ENCODE measurements at regions not wholly inside any gene's neighbourhood (a gene's known extent, or its start where the extent isn't known, plus 50 kb on each side); places are given as distances from the start of the nearest gene placed in this dataset.

GRCh38 chr1:184141361-184141880 is 89.9 kb downstream of the TSEN15 start:
- DNase-seq, result no peak

DNA sequence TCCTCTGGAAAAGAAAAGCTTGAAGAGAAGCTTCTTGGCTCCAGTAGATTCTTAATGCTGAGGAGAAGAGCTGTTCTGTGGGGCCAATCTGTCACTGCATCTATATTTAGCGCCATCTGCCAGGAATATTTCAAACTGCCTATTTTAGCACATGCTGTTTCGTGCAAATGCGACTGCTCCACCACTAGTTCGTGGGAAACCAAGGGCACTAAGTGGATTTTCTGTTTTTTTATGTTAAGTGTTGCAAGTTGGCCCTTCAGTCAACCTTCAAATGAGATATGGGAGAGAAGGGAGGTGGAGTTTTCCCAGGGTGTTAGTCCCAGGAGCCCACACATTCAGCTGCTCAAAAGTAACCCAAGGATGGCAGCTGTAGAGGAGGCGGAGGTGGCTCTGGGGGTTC is 91.9 kb downstream of the TSEN15 start:
- DNase-seq, result peak; percentile 50 to 73

GRCh38 chr1:184145083-184145482 is 93.6 kb downstream of the TSEN15 start:
- no peak for DNase-seq

- DNase-seq, result no peak
Measured at GRCh38 chr1:184146202-184146601, 94.7 kb downstream of the TSEN15 start.

GRCh38 chr1:184150776-184151531 is 99.4 kb downstream of the TSEN15 start:
- DNase-seq, result peak; percentile 39 to 70

DNA sequence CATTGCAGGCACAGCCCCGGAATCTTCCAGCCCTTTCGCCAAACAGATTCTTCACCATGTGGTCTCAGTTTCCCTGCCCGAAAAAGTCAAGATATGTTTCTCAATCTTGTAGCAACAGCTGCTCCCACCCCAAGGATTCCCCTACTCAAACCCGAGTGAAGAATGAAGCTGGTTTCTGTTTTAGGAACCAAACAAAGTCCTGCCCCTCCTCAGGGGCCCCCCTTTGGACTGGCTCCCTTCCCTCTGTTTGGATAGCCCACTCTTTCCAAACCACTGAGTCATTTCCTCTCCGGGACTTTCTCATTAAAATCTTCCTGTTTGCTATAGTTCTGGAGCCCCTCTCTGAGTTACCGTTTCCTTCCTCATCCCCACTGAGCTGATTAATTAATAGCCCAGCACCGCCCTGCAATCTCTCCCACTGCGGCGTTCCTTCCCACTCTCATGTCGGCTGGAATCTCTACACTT is 100.9 kb downstream of the TSEN15 start:
- no peak for DNase-seq

- DNase-seq, result no peak
Measured at GRCh38 chr1:184152974-184153373, 101.4 kb downstream of the TSEN15 start.

DNA sequence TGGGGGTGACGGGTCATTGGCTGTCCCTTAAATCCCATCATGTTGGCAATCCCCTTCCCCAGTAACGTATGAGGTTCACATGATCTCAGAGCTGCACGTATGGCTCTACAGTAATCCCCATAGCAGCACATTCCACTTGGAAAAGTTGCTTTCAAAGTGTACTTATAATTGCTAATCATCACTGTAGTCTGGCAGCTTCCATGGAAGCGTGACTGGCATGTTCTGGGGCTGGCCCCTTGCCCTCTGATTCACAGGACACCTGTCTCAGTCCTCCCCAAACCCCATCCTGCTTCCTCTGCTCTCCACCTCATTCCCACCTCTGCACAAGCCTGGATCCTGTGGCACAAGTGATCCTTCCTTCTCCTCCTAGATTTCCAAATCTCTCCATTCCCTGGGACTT is 102.2 kb downstream of the TSEN15 start:
- no peak for DNase-seq

DNA sequence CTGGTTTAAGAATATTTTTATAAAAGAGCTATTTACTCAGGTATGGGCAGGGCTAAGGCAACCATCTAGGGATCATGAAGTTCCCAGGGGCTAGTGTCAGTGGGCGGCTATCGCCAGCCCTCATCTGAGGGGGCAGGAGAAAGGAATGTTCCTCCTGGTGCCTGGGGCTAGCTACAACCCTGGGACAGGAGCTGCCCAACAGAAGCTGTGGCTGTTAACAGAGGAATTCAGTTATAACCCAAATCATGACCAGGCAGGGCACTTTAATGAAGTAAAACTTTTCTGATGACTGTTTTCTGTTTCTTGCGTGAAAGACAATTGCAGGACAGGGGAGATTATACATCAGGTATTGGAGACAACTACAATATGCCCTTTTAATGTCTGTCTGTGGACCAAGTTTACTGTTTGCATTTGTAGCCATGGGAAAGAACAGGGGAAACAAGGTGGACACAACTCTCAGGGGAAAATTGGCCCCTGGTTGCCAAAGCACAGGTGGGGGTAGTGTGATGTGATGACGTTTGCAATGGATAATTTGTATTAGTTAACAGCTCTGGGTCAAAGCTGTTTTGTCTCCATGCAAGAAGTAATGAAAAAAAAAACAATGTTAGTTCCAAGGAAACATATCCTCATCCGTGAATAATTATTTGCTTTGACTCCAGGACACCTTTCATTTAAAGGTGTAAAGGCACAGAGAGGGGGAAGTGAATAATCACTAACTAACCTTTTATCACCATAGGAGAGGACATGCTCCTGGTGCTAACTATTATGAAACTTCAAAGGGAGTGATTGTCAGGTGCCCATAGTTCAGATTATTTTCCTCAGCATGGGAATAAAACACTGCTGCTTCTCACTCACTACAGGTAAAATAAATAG is 105.2 kb downstream of the TSEN15 start:
- no peak for DNase-seq

DNA sequence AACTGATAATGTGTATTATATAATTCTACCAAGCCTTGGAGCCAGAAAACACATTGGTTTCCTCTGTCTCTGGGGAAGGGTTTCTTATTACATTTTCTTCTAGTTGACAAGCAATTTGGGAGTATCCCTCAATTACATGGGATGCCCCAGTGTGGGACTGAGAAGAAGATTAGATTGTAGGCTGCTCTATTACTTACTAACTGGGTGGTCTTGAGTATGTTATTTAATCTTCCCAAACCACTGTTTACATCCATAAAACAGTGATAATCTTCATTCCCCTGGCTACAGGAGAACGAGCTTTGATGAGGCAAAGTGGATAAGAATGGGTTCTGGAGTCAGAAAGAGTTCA is 105.8 kb downstream of the TSEN15 start:
- DNase-seq, result no peak

DNA sequence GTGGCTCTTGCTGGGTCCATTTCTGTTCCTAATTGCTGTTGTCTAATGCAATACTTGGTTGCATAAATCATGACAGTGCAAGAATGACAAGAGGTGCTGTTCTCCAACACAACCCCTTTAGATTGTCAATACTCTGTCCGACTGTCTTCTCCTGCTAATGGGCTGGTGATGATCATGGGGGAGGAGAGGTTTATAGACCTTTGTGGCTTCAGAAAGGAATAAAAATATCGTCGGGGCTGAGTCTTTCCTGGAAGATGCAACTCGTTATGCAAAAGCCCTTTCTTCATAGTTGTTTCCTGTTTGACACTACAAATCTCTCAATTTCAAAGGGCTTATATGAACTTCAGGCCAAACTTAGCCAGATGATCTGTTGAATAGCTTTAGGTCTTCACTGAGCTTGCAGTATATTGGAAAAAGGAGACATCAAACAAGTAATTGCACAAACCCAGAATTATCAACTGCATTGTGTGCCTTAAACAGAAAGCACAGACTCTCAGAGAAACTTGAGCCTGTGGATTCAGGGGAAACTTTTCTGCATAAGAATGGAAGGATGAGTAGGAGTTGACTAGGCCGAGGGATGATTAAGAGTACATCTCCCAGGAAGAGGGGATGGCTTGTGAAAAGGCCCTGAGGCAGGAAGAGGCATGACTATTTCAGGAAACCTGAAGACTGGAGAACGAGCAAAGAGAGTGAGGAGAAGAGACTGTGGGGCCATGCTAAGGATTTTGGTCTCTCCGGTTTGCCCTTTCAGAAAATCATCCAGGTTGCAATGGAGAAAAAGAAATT is 107.6 kb downstream of the TSEN15 start:
- DNase-seq, result no peak

- no peak for DNase-seq
Measured at GRCh38 chr1:184160236-184160635, 108.7 kb downstream of the TSEN15 start.

GRCh38 chr1:184161071-184161698 is 109.7 kb downstream of the TSEN15 start:
- DNase-seq, result no peak

DNA sequence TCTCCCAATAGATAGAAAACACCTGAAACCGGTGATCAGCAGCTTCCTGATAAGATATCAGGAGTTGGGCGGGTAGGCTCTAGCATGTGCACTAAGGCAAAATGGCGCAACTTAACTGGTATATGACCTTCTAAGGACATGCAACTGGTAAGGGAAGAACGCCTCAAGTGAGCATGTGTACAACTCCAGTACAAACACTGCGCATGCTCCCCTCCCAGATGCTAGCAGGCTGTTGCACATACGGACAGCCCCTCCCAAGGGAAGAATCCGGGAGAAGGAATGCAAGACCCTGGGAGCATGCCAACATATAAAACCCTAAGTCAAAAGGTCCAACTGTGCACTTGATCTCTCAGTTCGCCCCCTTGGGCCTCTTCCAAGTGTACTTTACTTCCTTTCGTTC is 110.8 kb downstream of the TSEN15 start:
- no peak for DNase-seq

GRCh38 chr1:184163674-184164465 is 112.3 kb downstream of the TSEN15 start:
- DNase-seq, result no peak

DNA sequence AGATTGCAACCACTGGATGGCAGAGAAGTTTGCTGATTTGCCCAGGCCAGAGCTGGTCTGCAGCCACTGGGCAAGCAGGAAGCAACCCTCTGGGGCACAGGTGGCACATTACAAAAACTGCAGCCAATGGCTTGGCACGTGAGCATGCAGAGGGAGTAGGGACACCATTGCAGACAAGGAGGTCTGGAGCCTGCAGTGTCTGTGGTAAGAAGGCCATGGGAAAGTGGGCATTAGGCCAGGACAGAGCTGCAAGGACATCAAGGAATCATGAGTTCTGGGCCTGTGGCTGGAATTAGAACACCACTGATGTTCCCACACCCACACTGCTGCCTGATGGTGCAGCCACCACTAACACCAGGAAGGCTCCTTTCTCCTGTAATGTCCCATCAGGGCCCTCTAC is 113.0 kb downstream of the TSEN15 start:
- DNase-seq, result no peak

GRCh38 chr1:184166485-184166884 is 115.0 kb downstream of the TSEN15 start:
- no peak for DNase-seq

DNA sequence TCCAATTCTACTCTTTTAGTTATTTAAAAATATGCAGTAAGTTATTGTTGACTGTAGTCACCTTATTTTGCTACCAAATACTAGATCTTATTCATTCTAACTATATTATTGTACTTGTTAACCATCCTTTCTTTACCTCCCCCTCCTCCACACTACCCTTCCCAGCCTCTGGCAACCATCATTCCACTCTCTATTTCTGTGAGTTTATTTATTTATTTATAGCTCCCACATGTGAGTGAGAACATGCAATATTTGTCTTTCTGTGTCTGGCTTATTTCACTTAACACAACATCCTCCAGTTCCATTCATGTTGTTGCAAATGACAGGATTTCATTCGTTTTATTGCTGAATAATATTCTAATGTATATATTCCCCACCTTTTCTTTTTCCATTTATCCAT is 115.8 kb downstream of the TSEN15 start:
- DNase-seq, result no peak

- DNase-seq, result no peak
Measured at GRCh38 chr1:184170719-184171118, 119.2 kb downstream of the TSEN15 start.

DNA sequence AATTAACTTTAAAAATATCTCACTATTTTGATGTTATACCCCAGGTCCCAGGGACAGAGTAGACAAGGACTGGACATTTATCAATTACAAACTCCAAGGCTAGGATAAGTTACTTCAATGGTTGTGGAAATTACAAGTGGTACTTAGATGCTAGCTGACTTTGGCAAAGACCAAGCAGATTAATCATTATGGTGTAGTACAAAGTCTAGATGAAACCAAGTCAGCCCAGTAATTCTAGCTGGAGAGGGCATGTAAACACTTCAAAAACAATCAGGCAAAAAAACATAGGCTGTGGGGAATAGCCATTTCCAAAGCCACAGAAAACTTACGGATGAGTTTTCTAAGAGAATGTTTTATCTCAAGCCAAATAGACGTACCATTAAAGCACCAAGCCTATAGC is 124.5 kb downstream of the TSEN15 start:
- DNase-seq, result no peak

DNA sequence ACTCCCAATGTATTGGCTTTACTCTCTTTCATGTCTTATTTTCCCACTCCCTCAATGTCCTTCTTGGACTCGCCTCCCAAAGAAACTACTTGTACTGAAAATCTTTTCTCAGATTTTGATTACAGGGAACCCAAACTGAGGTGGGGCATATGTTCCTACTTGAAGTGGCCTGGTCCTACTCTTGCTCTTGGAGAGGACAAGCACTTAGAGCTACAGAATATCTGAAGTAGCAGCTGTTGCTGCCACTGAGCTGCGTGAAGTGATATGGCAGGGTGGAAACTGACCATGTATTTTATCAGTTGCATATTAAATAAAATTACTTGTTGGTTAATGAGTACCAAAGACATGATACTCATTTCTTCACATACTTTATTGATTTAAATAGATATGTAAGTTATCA is 129.5 kb downstream of the TSEN15 start:
- DNase-seq, result no peak

GRCh38 chr1:184183919-184184318 is 132.4 kb downstream of the TSEN15 start:
- no peak for DNase-seq
